GM18505 (cell line): ENCODE measurements at regions not wholly inside any gene's neighbourhood (a gene's known extent, or its start where the extent isn't known, plus 50 kb on each side); places are given as distances from the start of the nearest gene placed in this dataset.
"Not testable (repeated sequence)": the region's sequence is repeated elsewhere in the genome, so short reads cannot be mapped to it uniquely, and the experiment has no call there.

Experiments
- ATAC-seq: cut with Tn5 transposase; IDR thresholded peaks from one replicate; pipeline ENCODE4 v1.9.1; 2021; ENCODE audit not compliant: unreplicated experiment
- POLR2A ChIP-seq: IDR thresholded peaks from 4 replicates; pipeline ENCODE4 v1.6.1; 2011; ENCODE audit warnings: borderline replicate concordance; ENCODE audit not compliant: insufficient read depth, insufficient read length; ENCODE audit errors: extremely low read depth

GRCh38 chr6:96436398-96436797, 85.2 kb upstream of the UFL1 start:
- ATAC-seq, result no peak
- no peak for TF ChIP-seq POLR2A

DNA sequence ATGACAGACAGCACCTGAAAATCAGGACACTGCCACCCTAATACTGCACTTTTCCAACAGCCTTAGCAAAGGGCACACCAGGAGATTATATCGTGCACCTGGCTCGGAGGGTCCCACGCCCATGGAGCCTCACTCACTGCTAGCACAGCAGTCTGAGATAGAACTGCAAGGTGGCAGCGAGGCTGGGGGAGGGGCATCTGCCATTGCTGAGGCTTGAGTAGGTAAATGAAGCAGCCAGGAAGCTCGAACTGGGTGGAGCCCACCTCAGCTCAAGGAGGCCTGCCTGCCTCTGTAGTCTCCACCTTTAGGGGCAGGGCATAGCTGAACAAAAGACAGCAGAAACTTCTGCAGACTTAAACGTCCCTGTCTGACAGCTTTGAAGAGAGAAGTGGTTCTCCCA, 84.4 kb upstream of the UFL1 start:
- not testable (repeated sequence) for ATAC-seq

- no peak for TF ChIP-seq POLR2A
- no peak for ATAC-seq
Observed at GRCh38 chr6:96450082-96450769, 71.4 kb upstream of the UFL1 start.

DNA sequence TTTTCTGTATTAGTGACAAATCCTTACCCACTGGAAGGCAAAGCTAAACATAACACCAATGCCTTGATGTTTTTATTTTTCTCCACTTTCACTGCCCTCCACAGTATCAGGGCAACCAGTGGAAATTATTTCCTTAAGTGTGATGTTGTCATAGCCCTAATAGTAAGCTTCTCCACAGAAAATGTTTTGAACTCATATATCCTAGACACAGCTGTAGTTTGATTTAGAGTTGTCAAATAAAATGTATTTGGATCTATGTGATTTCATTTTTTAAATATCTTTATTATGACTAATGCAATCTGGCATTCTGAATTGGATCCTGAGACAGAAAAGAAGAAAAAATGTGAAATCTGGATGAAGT, 70.9 kb upstream of the UFL1 start:
- TF ChIP-seq POLR2A, result no peak
- ATAC-seq, result no peak

DNA sequence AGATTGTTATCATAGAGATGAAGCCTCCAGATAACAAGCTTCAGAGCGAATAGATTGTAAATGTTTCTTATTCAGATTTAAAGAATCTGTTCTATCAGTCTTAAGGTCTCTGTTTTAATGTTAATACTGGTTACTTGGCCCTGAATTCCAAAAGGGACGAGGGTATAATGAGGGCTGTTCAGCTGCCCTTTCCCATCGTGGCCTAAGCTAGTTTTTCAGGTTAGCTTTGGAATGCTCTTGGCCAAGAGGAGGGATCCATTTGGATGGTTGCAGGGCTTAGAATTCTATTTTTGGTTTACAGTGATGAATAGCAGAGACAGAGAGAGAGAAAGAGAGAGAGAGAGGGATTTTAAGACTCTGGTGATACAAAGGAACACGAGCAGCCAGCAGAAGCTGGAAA, 62.8 kb upstream of the UFL1 start:
- TF ChIP-seq POLR2A, result no peak
- ATAC-seq, result no peak

DNA sequence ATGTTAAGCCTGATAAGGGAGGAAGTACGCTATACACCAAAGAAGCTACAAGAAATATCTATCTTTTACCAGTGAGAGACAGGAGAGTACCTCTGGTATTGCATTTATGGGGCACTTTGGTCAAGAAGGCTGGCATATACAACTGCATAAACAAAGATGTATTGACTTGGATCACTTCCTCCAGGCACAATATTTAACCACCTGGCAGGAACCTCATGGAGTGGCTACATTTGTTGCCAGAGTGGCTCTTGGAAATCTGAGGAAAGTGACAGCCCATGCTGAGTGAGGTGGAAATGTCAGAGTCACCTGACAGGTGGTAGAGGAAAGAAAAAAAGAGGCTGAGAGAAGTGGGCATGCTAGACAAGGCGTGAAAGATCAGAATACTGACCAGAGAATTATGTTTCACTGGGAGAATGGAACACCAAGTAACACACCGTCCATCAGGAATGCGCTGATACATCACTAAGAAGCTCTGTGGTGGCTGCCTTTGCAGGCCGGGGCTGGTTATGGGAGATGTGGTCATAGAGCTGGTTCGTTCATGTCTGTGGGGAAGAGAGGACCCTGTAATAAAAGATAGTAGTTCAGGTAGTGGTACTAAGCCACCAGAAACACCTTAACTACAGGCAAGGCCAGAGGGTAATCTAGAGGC, 61.4 kb upstream of the UFL1 start:
- ATAC-seq, result no peak
- no peak for TF ChIP-seq POLR2A

DNA sequence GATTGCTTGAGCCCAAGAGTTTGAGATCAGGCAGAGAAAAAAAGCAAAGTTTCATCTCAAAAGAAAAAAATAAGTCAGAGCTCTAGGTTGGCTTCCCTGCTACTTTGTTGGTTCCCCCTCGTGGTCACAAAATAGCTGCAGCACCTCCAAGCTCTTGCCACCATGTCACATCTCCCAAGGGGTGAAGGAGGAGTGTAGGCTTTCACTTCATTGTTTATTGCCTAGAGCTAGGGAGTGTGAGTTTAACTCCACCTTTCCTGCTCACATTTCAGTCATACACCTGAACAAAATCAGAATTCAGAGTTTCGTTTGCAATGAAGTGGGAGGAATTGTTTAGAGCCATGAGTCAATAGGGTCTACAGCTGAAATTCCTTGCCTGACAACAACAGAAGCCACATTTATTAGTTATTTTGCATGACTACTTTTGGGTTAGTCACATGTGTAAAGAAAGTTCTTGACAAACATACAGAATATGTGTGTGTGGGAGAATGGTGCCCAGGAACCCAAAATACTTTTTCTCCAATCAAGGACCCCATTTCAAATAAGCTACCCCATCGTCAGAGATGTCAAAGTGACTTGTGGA, 56.2 kb upstream of the UFL1 start:
- TF ChIP-seq POLR2A, result no peak
- no peak for ATAC-seq

DNA sequence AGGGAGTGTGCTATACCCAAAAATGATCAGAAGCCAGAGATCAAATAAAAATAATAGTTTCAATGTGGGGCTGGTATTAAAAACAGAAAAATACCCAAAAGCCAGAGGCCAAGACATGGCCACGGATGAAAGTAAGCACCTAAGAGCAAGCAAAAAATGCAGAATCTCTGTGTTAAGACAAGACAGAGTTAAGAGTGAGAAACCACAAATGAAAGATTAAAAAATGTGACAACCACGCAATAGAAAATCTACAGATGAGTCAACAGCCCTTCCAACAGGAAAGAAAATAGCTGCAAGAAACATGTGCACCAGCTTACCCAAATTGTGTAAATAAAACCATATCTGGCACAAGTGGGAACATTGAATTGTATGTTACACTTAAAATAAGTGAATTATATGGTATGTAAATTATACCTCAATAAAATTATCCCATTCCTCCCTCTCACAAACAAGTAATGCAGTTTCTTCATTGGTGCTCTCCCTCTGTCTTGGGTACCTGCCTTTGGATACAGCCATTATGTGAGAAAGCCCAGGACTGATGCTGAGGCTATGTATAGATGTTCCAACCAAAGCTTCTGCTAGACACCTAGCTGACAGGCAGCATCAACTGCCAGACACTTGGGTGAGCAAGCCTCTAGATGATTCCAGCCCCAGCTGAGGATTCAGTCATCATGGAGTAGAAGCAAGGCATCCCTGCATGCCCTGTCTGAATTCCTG, 55.3 kb upstream of the UFL1 start:
- TF ChIP-seq POLR2A, result no peak
- peak; percentile 54 for ATAC-seq

- no peak for ATAC-seq
- TF ChIP-seq POLR2A, result no peak
Observed at GRCh38 chr6:96467814-96468213, 53.8 kb upstream of the UFL1 start.

- no peak for ATAC-seq
- no peak for TF ChIP-seq POLR2A
Observed at GRCh38 chr6:96468281-96468680, 53.3 kb upstream of the UFL1 start.

GRCh38 chr6:96468681-96469224, 52.9 kb upstream of the UFL1 start:
- no peak for ATAC-seq
- no peak for TF ChIP-seq POLR2A

DNA sequence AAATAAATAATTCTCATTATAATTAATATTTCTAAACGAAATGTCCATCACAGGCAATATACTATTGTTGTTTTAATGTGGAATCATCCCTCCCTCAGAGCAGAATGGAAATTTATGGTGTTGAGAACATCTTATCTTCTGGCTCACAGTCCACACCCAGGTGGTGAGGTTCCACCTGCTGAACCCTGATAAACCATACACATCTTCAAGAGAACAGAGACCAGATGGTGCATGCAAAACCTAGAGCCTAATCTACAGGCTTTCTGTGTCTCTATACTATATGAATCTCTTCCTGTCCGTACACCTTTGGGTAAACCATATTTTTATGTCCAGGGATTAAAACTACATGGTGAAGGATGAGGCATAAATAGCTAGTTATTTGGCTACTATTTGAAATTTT, 52.3 kb upstream of the UFL1 start:
- no peak for ATAC-seq
- no peak for TF ChIP-seq POLR2A

DNA sequence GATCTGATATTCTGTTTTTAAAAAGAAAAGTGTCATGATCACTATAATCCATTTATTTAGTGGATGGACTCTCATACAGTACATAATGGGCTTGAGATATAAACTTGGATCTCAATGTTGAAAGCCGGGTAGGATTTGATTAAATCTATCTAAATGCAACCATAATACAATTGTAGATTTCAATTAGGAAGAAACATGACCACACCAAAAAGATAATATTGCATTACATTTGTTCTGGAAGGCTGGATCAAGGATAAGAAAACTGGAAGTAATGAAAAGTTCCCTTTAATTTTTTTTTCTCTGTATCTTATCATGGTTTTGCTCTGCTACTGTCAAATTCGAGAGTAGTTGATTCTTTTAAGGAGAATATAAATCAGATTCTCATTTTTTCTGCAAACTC, 51.3 kb upstream of the UFL1 start:
- no peak for TF ChIP-seq POLR2A
- ATAC-seq, result no peak
